Smooth muscle cell (in vitro differentiated cells): ENCODE measurements at regions not wholly inside any gene's neighbourhood (a gene's known extent, or its start where the extent isn't known, plus 50 kb on each side); places are given as distances from the start of the nearest gene placed in this dataset.

Experiments
- DNase-seq: peaks from one replicate; lab custom pipeline; 2025; ENCODE audit not compliant: unreplicated experiment; lab: John Stamatoyannopoulos, UW
- H2AFZ ChIP-seq: fragments of 200-600 bp; sonication (generic); 2 replicates; pipeline ENCODE4 v1.6.0; 2016; ENCODE audit warnings: antibody characterized with exemption, low read depth, mild to moderate bottlenecking
- H3F3A ChIP-seq: fragments of 200-600 bp; sonication (generic); 2 replicates; pipeline ENCODE4 v1.6.0; 2017; ENCODE audit warnings: antibody characterized with exemption, low read depth
- H3K27ac ChIP-seq: fragments of 200-600 bp; sonication (generic); 2 replicates; pipeline ENCODE4 v1.5.1; 2016; ENCODE audit warnings: low read depth, mild to moderate bottlenecking
- H3K27me3 ChIP-seq: fragments of 200-600 bp; sonication (generic); 2 replicates; pipeline ENCODE4 v1.6.1; 2016; ENCODE audit warnings: low read depth, mild to moderate bottlenecking
- H3K36me3 ChIP-seq: fragments of 200-600 bp; sonication (generic); 2 replicates; pipeline ENCODE4 v1.5.1; 2016; ENCODE audit warnings: low read depth
- H3K4me1 ChIP-seq: fragments of 200-600 bp; sonication (generic); 2 replicates; pipeline ENCODE4 v1.5.1; 2016; ENCODE audit warnings: low read depth
- H3K4me2 ChIP-seq: fragments of 200-600 bp; sonication (generic); 2 replicates; pipeline ENCODE4 v1.6.0; 2016; ENCODE audit warnings: mild to moderate bottlenecking
- H3K4me3 ChIP-seq: fragments of 200-600 bp; sonication (generic); 2 replicates; pipeline ENCODE4 v1.5.1; 2016; ENCODE audit warnings: mild to moderate bottlenecking
- H3K79me2 ChIP-seq: fragments of 200-600 bp; sonication (generic); 2 replicates; pipeline ENCODE4 v1.6.0; 2016; ENCODE audit warnings: low read depth, mild to moderate bottlenecking
- H3K9ac ChIP-seq: fragments of 200-600 bp; sonication (generic); 2 replicates; pipeline ENCODE4 v1.6.0; 2016; ENCODE audit warnings: low read depth
- H3K9me3 ChIP-seq: fragments of 200-600 bp; sonication (generic); replicated peaks from 2 replicates; pipeline ENCODE4 v1.5.1; 2016; ENCODE audit warnings: low read depth
- H4K20me1 ChIP-seq: fragments of 200-600 bp; sonication (generic); 2 replicates; pipeline ENCODE4 v1.6.0; 2016; ENCODE audit warnings: low read depth
- WGBS: methylation state at CpG from one replicate; pipeline ENCODE4 v1.1.7; 2016; ENCODE audit warnings: low lambda C conversion rate; 5-methylcytosine and 5-hydroxymethylcytosine counted together
- TF ChIP-seq, protein P1 (sequence below): fragments of 200-600 bp; sonication (generic); IDR thresholded peaks from 2 replicates; pipeline ENCODE4 v1.5.1; 2017; ENCODE audit warnings: borderline replicate concordance, mild to moderate bottlenecking, antibody characterized with exemption; ENCODE audit not compliant: insufficient read depth, poor library complexity, severe bottlenecking

DNA sequence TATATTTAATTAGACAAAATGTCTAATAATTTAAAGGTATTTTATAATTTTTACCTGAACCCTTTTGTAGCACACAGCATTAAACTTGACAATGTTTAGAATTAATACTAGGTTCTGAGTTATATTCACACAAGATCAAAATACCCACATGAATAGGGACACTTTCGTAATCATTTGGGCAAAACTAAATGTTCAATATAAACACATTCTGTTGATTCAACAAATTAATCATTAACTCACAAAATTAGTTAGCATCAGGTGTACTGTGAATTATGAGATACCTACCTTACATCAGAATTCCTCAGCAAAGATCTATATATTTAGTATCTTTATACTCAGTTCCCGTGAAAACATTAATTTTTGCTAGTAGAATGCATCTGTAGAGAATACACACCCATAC, 481.5 kb upstream of the MANEA start:
- H4K20me1 ChIP-seq: no peaks in the 10 kb centered on the region
- no peak for DNase-seq
- TF ChIP-seq, protein P1, sequence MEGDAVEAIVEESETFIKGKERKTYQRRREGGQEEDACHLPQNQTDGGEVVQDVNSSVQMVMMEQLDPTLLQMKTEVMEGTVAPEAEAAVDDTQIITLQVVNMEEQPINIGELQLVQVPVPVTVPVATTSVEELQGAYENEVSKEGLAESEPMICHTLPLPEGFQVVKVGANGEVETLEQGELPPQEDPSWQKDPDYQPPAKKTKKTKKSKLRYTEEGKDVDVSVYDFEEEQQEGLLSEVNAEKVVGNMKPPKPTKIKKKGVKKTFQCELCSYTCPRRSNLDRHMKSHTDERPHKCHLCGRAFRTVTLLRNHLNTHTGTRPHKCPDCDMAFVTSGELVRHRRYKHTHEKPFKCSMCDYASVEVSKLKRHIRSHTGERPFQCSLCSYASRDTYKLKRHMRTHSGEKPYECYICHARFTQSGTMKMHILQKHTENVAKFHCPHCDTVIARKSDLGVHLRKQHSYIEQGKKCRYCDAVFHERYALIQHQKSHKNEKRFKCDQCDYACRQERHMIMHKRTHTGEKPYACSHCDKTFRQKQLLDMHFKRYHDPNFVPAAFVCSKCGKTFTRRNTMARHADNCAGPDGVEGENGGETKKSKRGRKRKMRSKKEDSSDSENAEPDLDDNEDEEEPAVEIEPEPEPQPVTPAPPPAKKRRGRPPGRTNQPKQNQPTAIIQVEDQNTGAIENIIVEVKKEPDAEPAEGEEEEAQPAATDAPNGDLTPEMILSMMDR: no peak
- no peaks in the 10 kb centered on the region for H3K79me2 ChIP-seq
- H3F3A ChIP-seq: no peaks in the 10 kb centered on the region
- no peak overlapping the region for H3K27ac ChIP-seq
- H2AFZ ChIP-seq: no peak overlapping the region
- no peak overlapping the region for H3K4me2 ChIP-seq
- WGBS: 97% methylated on average over 2 of the region's 2 CpGs
- H3K36me3 ChIP-seq: no peaks in the 10 kb centered on the region
- no peaks in the 10 kb centered on the region for H3K27me3 ChIP-seq
- H3K4me1 ChIP-seq: no peaks in the 10 kb centered on the region
- H3K9ac ChIP-seq: no peak overlapping the region
- no peaks in the 10 kb centered on the region for H3K9me3 ChIP-seq
- no peak overlapping the region for H3K4me3 ChIP-seq

DNA sequence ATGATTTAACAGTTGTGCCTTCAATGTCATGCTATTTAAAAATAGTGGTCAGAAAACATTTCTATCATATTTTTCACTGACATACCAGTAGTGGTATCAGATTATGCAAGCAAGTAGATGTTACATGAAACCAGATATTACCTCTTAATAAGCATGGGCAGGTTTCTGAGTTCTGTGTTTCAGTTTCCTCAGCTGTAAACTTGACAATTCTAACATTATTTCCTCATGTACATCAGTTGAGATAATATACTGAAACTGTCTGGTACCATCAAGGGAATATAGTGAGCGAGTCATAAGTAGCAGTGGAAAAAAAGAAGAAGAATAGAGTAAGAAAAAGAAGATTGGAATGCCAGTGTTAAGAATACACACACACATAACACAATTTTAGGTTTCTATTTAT, 477.9 kb upstream of the MANEA start:
- no peak for DNase-seq
- Histone ChIP-seq H3K27ac (no peak overlapping the region), H3K36me3 (no peaks in the 10 kb centered on the region), H3K79me2 (no peaks in the 10 kb centered on the region), H3K9me3 (no peaks in the 10 kb centered on the region), H2AFZ (no peak overlapping the region), H3K4me1 (no peaks in the 10 kb centered on the region), H3F3A (no peaks in the 10 kb centered on the region), H3K4me3 (no peak overlapping the region), H3K4me2 (no peak overlapping the region), H3K27me3 (no peaks in the 10 kb centered on the region), H3K9ac (no peak overlapping the region), H4K20me1 (no peaks in the 10 kb centered on the region)
- 93% methylated on average over 1 of the region's 1 CpG for WGBS
- TF ChIP-seq, protein P1: no peak

DNA sequence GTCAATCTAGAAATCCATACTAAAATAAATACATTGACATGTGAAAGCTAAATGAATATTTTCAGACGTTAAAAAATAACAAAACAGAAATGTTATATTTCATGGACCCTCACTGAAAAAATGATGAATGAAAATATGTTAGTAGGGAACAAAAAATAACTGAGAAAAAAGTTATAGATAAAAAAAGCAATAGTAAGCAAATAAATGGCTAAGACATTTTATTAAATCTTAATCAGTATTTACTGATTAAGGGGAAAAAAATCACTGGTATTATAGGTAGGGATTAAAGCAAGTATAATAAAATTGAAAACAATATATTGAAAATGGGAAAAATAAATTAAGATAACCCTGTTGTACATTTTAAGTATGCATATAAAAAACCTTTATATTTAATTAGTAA, 468.1 kb upstream of the MANEA start:
- Histone ChIP-seq H3K9ac (no peak overlapping the region), H3K9me3 (no peaks in the 10 kb centered on the region), H3K27me3 (no peaks in the 10 kb centered on the region), H3K36me3 (no peaks in the 10 kb centered on the region), H4K20me1 (no peaks in the 10 kb centered on the region), H3F3A (no peaks in the 10 kb centered on the region), H3K4me2 (no peak overlapping the region), H3K4me3 (no peak overlapping the region), H3K79me2 (no peaks in the 10 kb centered on the region), H2AFZ (no peak overlapping the region), H3K4me1 (no peaks in the 10 kb centered on the region), H3K27ac (no peak overlapping the region)
- TF ChIP-seq, protein P1: no peak
- 79% methylated on average over 1 of the region's 1 CpG for WGBS
- DNase-seq: no peak

DNA sequence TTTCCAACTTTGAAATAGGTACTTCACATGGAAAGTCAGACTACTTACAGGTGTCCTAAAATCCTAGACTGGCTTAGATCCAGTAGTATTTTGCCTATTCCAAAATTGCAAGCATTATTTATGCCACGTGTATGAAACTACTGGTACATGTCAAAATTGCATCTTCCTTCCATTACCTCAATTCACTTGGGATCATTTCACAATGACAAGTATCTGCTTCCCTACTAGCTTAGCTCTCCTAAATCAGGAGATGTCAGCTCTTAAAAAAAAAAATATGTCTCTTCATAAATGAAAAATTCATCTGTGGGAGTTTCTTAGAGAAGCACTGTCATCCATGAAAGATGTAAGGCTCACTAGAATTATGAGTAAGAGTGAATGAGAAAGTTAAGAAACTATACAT, 466.6 kb upstream of the MANEA start:
- Histone ChIP-seq H3K79me2 (no peaks in the 10 kb centered on the region), H3K36me3 (no peaks in the 10 kb centered on the region), H4K20me1 (no peaks in the 10 kb centered on the region), H2AFZ (no peak overlapping the region), H3F3A (no peaks in the 10 kb centered on the region), H3K27me3 (no peaks in the 10 kb centered on the region), H3K4me2 (no peak overlapping the region), H3K27ac (no peak overlapping the region), H3K4me1 (no peaks in the 10 kb centered on the region), H3K9ac (no peak overlapping the region), H3K4me3 (no peak overlapping the region), H3K9me3 (no peaks in the 10 kb centered on the region)
- DNase-seq: no peak
- WGBS: 75% methylated on average over 1 of the region's 1 CpG
- TF ChIP-seq, protein P1: no peak
